ENCODE measurements at regions not wholly inside any gene's neighbourhood (a gene's known extent, or its start where the extent isn't known, plus 50 kb on each side); places are given as distances from the start of the nearest gene placed in this dataset.

DNA sequence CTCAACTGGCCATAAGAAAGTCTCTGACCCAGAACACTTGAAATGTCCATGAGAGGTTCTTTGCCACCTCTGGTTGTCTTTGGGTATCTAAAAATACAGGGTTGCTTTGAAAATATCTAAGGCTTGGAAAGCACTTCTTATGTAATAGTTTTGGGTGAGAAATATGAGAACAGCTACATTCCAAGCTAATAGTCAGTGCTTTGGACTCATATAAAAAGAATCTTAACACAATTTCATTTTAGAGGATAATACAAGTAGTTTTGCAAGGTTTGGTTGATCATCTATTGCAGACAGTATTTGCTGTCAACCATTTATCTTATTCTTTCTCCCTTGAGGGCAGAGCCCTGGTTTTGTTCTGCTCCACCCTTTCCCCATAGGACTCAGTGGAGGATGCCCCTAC, 207.5 kb downstream of the KCNK2 start:
- TF ChIP-seq, protein P1, sequence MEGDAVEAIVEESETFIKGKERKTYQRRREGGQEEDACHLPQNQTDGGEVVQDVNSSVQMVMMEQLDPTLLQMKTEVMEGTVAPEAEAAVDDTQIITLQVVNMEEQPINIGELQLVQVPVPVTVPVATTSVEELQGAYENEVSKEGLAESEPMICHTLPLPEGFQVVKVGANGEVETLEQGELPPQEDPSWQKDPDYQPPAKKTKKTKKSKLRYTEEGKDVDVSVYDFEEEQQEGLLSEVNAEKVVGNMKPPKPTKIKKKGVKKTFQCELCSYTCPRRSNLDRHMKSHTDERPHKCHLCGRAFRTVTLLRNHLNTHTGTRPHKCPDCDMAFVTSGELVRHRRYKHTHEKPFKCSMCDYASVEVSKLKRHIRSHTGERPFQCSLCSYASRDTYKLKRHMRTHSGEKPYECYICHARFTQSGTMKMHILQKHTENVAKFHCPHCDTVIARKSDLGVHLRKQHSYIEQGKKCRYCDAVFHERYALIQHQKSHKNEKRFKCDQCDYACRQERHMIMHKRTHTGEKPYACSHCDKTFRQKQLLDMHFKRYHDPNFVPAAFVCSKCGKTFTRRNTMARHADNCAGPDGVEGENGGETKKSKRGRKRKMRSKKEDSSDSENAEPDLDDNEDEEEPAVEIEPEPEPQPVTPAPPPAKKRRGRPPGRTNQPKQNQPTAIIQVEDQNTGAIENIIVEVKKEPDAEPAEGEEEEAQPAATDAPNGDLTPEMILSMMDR (conservative IDR thresholded peaks at IDR 0.05; ENCODE audit: low read length): no peak
- no peak for TF ChIP-seq EZH2phosphoT487 (IDR thresholded peaks at IDR 0.05; ENCODE audit: borderline replicate concordance, low read depth, low read length)

Data from OCI-LY7 (cell line).